GM23338 (cell line): ENCODE measurements at regions not wholly inside any gene's neighbourhood (a gene's known extent, or its start where the extent isn't known, plus 50 kb on each side); places are given as distances from the start of the nearest gene placed in this dataset.

ENCODE experiments used
- ATAC-seq: fragments of 200-7000 bp; cut with Tn5 transposase; 3 replicates; pipeline ENCODE4 v1.9.1; 2020
- DNase-seq: peaks from one replicate; pipeline ENCODE4 v3.0.0-alpha.2; 2015; ENCODE audit warnings: low spot score
- H2AFZ ChIP-seq: fragments of 200-600 bp; sonication (generic); 2 replicates; pipeline ENCODE4 v1.8.0; 2016; ENCODE audit warnings: antibody characterized with exemption, mild to moderate bottlenecking, moderate library complexity
- H3F3A ChIP-seq: fragments of 200-600 bp; sonication (generic); replicated peaks from 2 replicates; pipeline ENCODE4 v1.8.0; 2017; ENCODE audit warnings: antibody characterized with exemption, mixed run types, low read depth
- H3K27ac ChIP-seq: fragments of 200-600 bp; sonication (generic); 2 replicates; pipeline ENCODE4 v1.6.1; 2016; ENCODE audit warnings: low read depth
- H3K27me3 ChIP-seq: fragments of 200-600 bp; sonication (generic); 2 replicates; pipeline ENCODE4 v1.8.0; 2016; ENCODE audit warnings: mild to moderate bottlenecking, mixed run types, moderate library complexity; ENCODE audit not compliant: insufficient read depth
- H3K36me3 ChIP-seq: fragments of 200-600 bp; sonication (generic); 2 replicates; pipeline ENCODE4 v1.8.0; 2016; ENCODE audit warnings: mild to moderate bottlenecking; ENCODE audit not compliant: insufficient read depth
- H3K4me1 ChIP-seq: fragments of 200-600 bp; sonication (generic); 2 replicates; pipeline ENCODE4 v1.8.0; 2016; ENCODE audit warnings: mild to moderate bottlenecking, moderate library complexity; ENCODE audit not compliant: insufficient read depth
- H3K4me2 ChIP-seq: fragments of 200-600 bp; sonication (generic); 2 replicates; pipeline ENCODE4 v1.7.1; 2017; ENCODE audit warnings: mixed run types
- H3K4me3 ChIP-seq: fragments of 200-600 bp; sonication (generic); 2 replicates; pipeline ENCODE4 v1.6.1; 2016; ENCODE audit warnings: mixed run types
- H3K79me2 ChIP-seq: fragments of 200-600 bp; sonication (generic); replicated peaks from 2 replicates; pipeline ENCODE4 v1.8.0; 2017; ENCODE audit warnings: mild to moderate bottlenecking; ENCODE audit not compliant: insufficient read depth
- H3K9me2 ChIP-seq: fragments of 200-600 bp; sonication (generic); 2 replicates; pipeline ENCODE4 v1.8.0; 2017; ENCODE audit not compliant: insufficient read depth
- H4K20me1 ChIP-seq: fragments of 200-600 bp; sonication (generic); replicated peaks from 2 replicates; pipeline ENCODE4 v1.8.0; 2017; ENCODE audit warnings: mild to moderate bottlenecking; ENCODE audit not compliant: insufficient read depth
- H3K27ac Mint-ChIP-seq: 2 replicates; pipeline ENCODE4 v1.8.0; 2020; ENCODE audit warnings: inconsistent platforms, mild to moderate bottlenecking, moderate library complexity, mixed read lengths
- H3K27me3 Mint-ChIP-seq: 3 replicates; pipeline ENCODE4 v1.8.0; 2022; ENCODE audit warnings: low read depth, mild to moderate bottlenecking, moderate library complexity, mixed read lengths, inconsistent platforms; ENCODE audit not compliant: insufficient read depth, poor library complexity
- H3K36me3 Mint-ChIP-seq: 3 replicates; pipeline ENCODE4 v1.8.0; 2021; ENCODE audit warnings: low read depth, mild to moderate bottlenecking, inconsistent platforms, moderate library complexity, mixed read lengths
- H3K4me1 Mint-ChIP-seq: 3 replicates; pipeline ENCODE4 v1.8.0; 2020; ENCODE audit warnings: mild to moderate bottlenecking, inconsistent platforms, mixed read lengths
- H3K4me3 Mint-ChIP-seq: 3 replicates; pipeline ENCODE4 v1.8.0; 2021; ENCODE audit warnings: moderate library complexity, mild to moderate bottlenecking, inconsistent platforms, mixed read lengths
- H3K9me3 Mint-ChIP-seq: 3 replicates; pipeline ENCODE4 v1.8.0; 2020; ENCODE audit warnings: moderate library complexity, mild to moderate bottlenecking, inconsistent platforms, mixed read lengths
- CREB1 ChIP-seq: fragments of 250-450 bp; sonication (Bioruptor Pico); IDR thresholded peaks from 2 replicates; pipeline ENCODE4 v1.5.0; 2020; ENCODE audit warnings: low read depth, mild to moderate bottlenecking, moderate library complexity
- EZH2 ChIP-seq: fragments of 200-600 bp; sonication (generic); IDR thresholded peaks from one replicate; pipeline ENCODE4 v1.8.0; 2017; ENCODE audit warnings: antibody characterized with exemption, mild to moderate bottlenecking, low read depth; ENCODE audit not compliant: unreplicated experiment
- EZH2phosphoT487 ChIP-seq: fragments of 200-600 bp; sonication (generic); IDR thresholded peaks from one replicate; pipeline ENCODE4 v1.8.1; 2018; ENCODE audit warnings: antibody characterized with exemption; ENCODE audit not compliant: unreplicated experiment
- JUNB ChIP-seq: IDR thresholded peaks from one replicate; pipeline ENCODE4 v1.6.1; 2016; ENCODE audit warnings: antibody characterized with exemption; ENCODE audit not compliant: unreplicated experiment
- NANOG ChIP-seq: IDR thresholded peaks from 2 replicates; pipeline ENCODE4 v1.6.1; 2016; ENCODE audit warnings: antibody characterized with exemption, borderline replicate concordance
- POLR2AphosphoS5 ChIP-seq: IDR thresholded peaks from 2 replicates; pipeline ENCODE4 v1.6.1; 2016; ENCODE audit warnings: antibody characterized with exemption, low read depth
- STAT1 ChIP-seq: IDR thresholded peaks from one replicate; pipeline ENCODE4 v1.6.1; 2016; ENCODE audit warnings: antibody characterized with exemption; ENCODE audit not compliant: unreplicated experiment
- ZNF114 ChIP-seq: fragments of 250-450 bp; sonication (Bioruptor Pico); IDR thresholded peaks from 2 replicates; pipeline ENCODE4 v1.5.0; 2020; ENCODE audit warnings: mild to moderate bottlenecking, moderate library complexity
- ZNF331 ChIP-seq: fragments of 250-450 bp; sonication (Bioruptor Pico); IDR thresholded peaks from 2 replicates; pipeline ENCODE4 v1.5.0; 2020; ENCODE audit warnings: low read depth, mild to moderate bottlenecking, moderate library complexity
- TF ChIP-seq, protein P1 (sequence below): IDR thresholded peaks from 2 replicates; pipeline ENCODE4 v1.6.1; 2016; ENCODE audit warnings: antibody characterized with exemption
- TF ChIP-seq, protein P2 (sequence below): fragments of 250-450 bp; sonication (Bioruptor Pico); IDR thresholded peaks from 2 replicates; pipeline ENCODE4 v1.5.0; 2020; ENCODE audit warnings: mild to moderate bottlenecking, moderate library complexity
- TF ChIP-seq, protein P3 (sequence below): IDR thresholded peaks from one replicate; pipeline ENCODE4 v1.6.1; 2018; ENCODE audit warnings: antibody characterized with exemption; ENCODE audit not compliant: unreplicated experiment
- TF ChIP-seq, protein P4 (sequence below), 2 experiments: fragments of 200-600 bp in 1 of 2; sonication (generic) in 1 of 2; conservative IDR thresholded peaks; 2 replicates each; pipeline versions ENCODE4 v1.5.1 to v1.6.1; 2016 to 2017; ENCODE audit warnings: antibody characterized with exemption in 2 of 2, low read depth in 2 of 2, mild to moderate bottlenecking in 2 of 2, moderate library complexity in 1 of 2

DNA sequence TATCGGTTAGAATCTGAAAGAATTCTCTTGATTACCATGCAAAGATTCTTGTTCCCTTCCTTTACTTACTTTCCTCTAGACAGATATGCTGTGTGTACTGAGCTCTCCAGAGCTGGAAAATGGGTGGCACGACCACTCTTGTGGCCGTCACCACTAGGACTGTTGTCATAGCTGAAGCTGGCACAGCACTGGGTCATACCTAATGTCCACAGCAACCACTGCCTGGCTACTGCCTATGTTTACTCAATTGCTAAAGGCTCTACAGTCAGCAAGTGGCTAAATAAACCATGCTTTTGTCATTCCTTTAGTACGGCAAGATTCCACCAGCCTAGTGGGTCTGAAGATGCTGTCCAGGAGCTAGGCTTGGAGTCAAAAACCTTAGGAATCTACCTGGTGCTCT is 1643.0 kb downstream of the OTOL1 start:
- H3K36me3 ChIP-seq: no peaks in the 10 kb centered on the region
- no peak overlapping the region for H3K27ac ChIP-seq
- no peaks in the 10 kb centered on the region for H3K27me3 ChIP-seq
- no peaks in the 10 kb centered on the region for H3K4me1 ChIP-seq
- DNase-seq (no peak), ATAC-seq (no peak)
- H4K20me1 ChIP-seq: no peaks in the 10 kb centered on the region
- H3K9me3 Mint-ChIP-seq: no peaks in the 10 kb centered on the region
- no peak overlapping the region for H3K27ac Mint-ChIP-seq
- H3K79me2 ChIP-seq: no peaks in the 10 kb centered on the region
- no peak overlapping the region for H3K4me3 Mint-ChIP-seq
- no peaks in the 10 kb centered on the region for H3K36me3 Mint-ChIP-seq
- TF ChIP-seq EZH2phosphoT487 (no peak), EZH2 (no peak), ZNF331 (CRISPR knock-in tag) (no peak), NANOG (no peak), JUNB (no peak), ZNF114 (no peak), CREB1 (CRISPR knock-in tag) (no peak), STAT1 (no peak), POLR2AphosphoS5 (no peak)
- TF ChIP-seq, protein P1, sequence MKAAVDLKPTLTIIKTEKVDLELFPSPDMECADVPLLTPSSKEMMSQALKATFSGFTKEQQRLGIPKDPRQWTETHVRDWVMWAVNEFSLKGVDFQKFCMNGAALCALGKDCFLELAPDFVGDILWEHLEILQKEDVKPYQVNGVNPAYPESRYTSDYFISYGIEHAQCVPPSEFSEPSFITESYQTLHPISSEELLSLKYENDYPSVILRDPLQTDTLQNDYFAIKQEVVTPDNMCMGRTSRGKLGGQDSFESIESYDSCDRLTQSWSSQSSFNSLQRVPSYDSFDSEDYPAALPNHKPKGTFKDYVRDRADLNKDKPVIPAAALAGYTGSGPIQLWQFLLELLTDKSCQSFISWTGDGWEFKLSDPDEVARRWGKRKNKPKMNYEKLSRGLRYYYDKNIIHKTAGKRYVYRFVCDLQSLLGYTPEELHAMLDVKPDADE: no peak
- TF ChIP-seq, protein P2, sequence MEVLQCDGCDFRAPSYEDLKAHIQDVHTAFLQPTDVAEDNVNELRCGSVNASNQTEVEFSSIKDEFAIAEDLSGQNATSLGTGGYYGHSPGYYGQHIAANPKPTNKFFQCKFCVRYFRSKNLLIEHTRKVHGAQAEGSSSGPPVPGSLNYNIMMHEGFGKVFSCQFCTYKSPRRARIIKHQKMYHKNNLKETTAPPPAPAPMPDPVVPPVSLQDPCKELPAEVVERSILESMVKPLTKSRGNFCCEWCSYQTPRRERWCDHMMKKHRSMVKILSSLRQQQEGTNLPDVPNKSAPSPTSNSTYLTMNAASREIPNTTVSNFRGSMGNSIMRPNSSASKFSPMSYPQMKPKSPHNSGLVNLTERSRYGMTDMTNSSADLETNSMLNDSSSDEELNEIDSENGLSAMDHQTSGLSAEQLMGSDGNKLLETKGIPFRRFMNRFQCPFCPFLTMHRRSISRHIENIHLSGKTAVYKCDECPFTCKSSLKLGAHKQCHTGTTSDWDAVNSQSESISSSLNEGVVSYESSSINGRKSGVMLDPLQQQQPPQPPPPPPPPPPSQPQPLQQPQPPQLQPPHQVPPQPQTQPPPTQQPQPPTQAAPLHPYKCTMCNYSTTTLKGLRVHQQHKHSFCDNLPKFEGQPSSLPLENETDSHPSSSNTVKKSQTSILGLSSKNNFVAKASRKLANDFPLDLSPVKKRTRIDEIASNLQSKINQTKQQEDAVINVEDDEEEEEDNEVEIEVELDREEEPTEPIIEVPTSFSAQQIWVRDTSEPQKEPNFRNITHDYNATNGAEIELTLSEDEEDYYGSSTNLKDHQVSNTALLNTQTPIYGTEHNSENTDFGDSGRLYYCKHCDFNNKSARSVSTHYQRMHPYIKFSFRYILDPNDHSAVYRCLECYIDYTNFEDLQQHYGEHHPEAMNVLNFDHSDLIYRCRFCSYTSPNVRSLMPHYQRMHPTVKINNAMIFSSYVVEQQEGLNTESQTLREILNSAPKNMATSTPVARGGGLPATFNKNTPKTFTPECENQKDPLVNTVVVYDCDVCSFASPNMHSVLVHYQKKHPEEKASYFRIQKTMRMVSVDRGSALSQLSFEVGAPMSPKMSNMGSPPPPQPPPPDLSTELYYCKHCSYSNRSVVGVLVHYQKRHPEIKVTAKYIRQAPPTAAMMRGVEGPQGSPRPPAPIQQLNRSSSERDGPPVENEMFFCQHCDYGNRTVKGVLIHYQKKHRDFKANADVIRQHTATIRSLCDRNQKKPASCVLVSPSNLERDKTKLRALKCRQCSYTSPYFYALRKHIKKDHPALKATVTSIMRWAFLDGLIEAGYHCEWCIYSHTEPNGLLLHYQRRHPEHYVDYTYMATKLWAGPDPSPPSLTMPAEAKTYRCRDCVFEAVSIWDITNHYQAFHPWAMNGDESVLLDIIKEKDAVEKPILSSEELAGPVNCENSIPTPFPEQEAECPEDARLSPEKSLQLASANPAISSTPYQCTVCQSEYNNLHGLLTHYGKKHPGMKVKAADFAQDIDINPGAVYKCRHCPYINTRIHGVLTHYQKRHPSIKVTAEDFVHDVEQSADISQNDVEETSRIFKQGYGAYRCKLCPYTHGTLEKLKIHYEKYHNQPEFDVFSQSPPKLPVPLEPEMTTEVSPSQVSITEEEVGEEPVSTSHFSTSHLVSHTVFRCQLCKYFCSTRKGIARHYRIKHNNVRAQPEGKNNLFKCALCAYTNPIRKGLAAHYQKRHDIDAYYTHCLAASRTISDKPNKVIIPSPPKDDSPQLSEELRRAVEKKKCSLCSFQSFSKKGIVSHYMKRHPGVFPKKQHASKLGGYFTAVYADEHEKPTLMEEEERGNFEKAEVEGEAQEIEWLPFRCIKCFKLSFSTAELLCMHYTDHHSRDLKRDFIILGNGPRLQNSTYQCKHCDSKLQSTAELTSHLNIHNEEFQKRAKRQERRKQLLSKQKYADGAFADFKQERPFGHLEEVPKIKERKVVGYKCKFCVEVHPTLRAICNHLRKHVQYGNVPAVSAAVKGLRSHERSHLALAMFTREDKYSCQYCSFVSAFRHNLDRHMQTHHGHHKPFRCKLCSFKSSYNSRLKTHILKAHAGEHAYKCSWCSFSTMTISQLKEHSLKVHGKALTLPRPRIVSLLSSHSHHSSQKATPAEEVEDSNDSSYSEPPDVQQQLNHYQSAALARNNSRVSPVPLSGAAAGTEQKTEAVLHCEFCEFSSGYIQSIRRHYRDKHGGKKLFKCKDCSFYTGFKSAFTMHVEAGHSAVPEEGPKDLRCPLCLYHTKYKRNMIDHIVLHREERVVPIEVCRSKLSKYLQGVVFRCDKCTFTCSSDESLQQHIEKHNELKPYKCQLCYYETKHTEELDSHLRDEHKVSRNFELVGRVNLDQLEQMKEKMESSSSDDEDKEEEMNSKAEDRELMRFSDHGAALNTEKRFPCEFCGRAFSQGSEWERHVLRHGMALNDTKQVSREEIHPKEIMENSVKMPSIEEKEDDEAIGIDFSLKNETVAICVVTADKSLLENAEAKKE (CRISPR knock-in tag): no peak
- TF ChIP-seq, protein P3, sequence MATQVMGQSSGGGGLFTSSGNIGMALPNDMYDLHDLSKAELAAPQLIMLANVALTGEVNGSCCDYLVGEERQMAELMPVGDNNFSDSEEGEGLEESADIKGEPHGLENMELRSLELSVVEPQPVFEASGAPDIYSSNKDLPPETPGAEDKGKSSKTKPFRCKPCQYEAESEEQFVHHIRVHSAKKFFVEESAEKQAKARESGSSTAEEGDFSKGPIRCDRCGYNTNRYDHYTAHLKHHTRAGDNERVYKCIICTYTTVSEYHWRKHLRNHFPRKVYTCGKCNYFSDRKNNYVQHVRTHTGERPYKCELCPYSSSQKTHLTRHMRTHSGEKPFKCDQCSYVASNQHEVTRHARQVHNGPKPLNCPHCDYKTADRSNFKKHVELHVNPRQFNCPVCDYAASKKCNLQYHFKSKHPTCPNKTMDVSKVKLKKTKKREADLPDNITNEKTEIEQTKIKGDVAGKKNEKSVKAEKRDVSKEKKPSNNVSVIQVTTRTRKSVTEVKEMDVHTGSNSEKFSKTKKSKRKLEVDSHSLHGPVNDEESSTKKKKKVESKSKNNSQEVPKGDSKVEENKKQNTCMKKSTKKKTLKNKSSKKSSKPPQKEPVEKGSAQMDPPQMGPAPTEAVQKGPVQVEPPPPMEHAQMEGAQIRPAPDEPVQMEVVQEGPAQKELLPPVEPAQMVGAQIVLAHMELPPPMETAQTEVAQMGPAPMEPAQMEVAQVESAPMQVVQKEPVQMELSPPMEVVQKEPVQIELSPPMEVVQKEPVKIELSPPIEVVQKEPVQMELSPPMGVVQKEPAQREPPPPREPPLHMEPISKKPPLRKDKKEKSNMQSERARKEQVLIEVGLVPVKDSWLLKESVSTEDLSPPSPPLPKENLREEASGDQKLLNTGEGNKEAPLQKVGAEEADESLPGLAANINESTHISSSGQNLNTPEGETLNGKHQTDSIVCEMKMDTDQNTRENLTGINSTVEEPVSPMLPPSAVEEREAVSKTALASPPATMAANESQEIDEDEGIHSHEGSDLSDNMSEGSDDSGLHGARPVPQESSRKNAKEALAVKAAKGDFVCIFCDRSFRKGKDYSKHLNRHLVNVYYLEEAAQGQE: no peak
- TF ChIP-seq, protein P4, sequence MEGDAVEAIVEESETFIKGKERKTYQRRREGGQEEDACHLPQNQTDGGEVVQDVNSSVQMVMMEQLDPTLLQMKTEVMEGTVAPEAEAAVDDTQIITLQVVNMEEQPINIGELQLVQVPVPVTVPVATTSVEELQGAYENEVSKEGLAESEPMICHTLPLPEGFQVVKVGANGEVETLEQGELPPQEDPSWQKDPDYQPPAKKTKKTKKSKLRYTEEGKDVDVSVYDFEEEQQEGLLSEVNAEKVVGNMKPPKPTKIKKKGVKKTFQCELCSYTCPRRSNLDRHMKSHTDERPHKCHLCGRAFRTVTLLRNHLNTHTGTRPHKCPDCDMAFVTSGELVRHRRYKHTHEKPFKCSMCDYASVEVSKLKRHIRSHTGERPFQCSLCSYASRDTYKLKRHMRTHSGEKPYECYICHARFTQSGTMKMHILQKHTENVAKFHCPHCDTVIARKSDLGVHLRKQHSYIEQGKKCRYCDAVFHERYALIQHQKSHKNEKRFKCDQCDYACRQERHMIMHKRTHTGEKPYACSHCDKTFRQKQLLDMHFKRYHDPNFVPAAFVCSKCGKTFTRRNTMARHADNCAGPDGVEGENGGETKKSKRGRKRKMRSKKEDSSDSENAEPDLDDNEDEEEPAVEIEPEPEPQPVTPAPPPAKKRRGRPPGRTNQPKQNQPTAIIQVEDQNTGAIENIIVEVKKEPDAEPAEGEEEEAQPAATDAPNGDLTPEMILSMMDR (conservative IDR thresholded peaks at IDR 0.05; ENCODE audit: low read depth in 2 of 2): no peak
- H3K27me3 Mint-ChIP-seq: no peaks in the 10 kb centered on the region
- H3K9me2 ChIP-seq: no peaks in the 10 kb centered on the region
- H3K4me1 Mint-ChIP-seq: no peaks in the 10 kb centered on the region
- H3K4me3 ChIP-seq: no peak overlapping the region
- H3K4me2 ChIP-seq: no peak overlapping the region
- H3F3A ChIP-seq: no peaks in the 10 kb centered on the region
- H2AFZ ChIP-seq: no peak overlapping the region
